ENCODE measurements at regions not wholly inside any gene's neighbourhood (a gene's known extent, or its start where the extent isn't known, plus 50 kb on each side); places are given as distances from the start of the nearest gene placed in this dataset.

GRCh38 chr18:45399643-45400042 is 215.6 kb upstream of the SLC14A2 start:
- no peaks in the 10 kb centered on the region for H3K36me3 ChIP-seq
- DNase-seq: no peak
- H3K4me1 ChIP-seq: no peaks in the 10 kb centered on the region
- H3K9me3 ChIP-seq: no peaks in the 10 kb centered on the region
- H3K27ac ChIP-seq: no peak overlapping the region
- H3K4me3 ChIP-seq: no peak overlapping the region
- no peaks in the 10 kb centered on the region for H3K27me3 ChIP-seq
- intact Hi-C loops (cut with DNase I): loop anchor here (10.0 kb wide), 1 partner anchor 1605 kb away; no protein-coding TSS in a partner anchor
- TF ChIP-seq CTCF (IDR thresholded peaks at IDR 0.05): no peak
- no peak overlapping the region for H3K9ac ChIP-seq (ENCODE audit: low read depth in 2 of 2, low read length in 2 of 2)

- intact Hi-C loops (cut with DNase I): loop anchor here (10.0 kb wide), 1 partner anchor 1608 kb away; no protein-coding TSS in a partner anchor
- Histone ChIP-seq H3K4me3 (no peak overlapping the region), H3K36me3 (no peaks in the 10 kb centered on the region), H3K9ac (ENCODE audit: low read depth in 2 of 2, low read length in 2 of 2) (no peak overlapping the region), H3K27me3 (no peaks in the 10 kb centered on the region), H3K9me3 (no peaks in the 10 kb centered on the region), H3K27ac (no peak overlapping the region), H3K4me1 (no peaks in the 10 kb centered on the region)
- TF ChIP-seq CTCF (IDR thresholded peaks at IDR 0.05): no peak
- DNase-seq: peak; percentile 53
Observed at GRCh38 chr18:45402485-45403056, 212.7 kb upstream of the SLC14A2 start.

- H3K9me3 ChIP-seq: no peaks in the 10 kb centered on the region
- TF ChIP-seq CTCF (IDR thresholded peaks at IDR 0.05): no peak
- no peak overlapping the region for H3K9ac ChIP-seq (ENCODE audit: low read depth in 2 of 2, low read length in 2 of 2)
- DNase-seq: no peak
- no peak overlapping the region for H3K4me3 ChIP-seq
- H3K27me3 ChIP-seq: no peaks in the 10 kb centered on the region
- no peaks in the 10 kb centered on the region for H3K4me1 ChIP-seq
- intact Hi-C loops (cut with DNase I): loop anchor here (10.0 kb wide), 1 partner anchor 1609 kb away; no protein-coding TSS in a partner anchor
- no peaks in the 10 kb centered on the region for H3K36me3 ChIP-seq
- H3K27ac ChIP-seq: no peak overlapping the region
Observed at GRCh38 chr18:45403341-45404049, 211.8 kb upstream of the SLC14A2 start.

GRCh38 chr18:45408218-45408617 is 207.1 kb upstream of the SLC14A2 start:
- no peak for DNase-seq
- H3K27ac ChIP-seq: no peak overlapping the region
- H3K4me1 ChIP-seq: no peaks in the 10 kb centered on the region
- intact Hi-C loops (cut with DNase I): loop anchor here (10.0 kb wide), 1 partner anchor 1613 kb away; no protein-coding TSS in a partner anchor
- H3K36me3 ChIP-seq: no peaks in the 10 kb centered on the region
- H3K27me3 ChIP-seq: no peaks in the 10 kb centered on the region
- no peak overlapping the region for H3K9ac ChIP-seq (ENCODE audit: low read depth in 2 of 2, low read length in 2 of 2)
- H3K9me3 ChIP-seq: no peaks in the 10 kb centered on the region
- H3K4me3 ChIP-seq: no peak overlapping the region
- no peak for TF ChIP-seq CTCF (IDR thresholded peaks at IDR 0.05)

- H3K36me3 ChIP-seq: no peaks in the 10 kb centered on the region
- no peaks in the 10 kb centered on the region for H3K27me3 ChIP-seq
- intact Hi-C loops (cut with DNase I): loop anchor here (10.0 kb wide), 1 partner anchor 1615 kb away; no protein-coding TSS in a partner anchor
- DNase-seq: no peak
- H3K9me3 ChIP-seq: no peaks in the 10 kb centered on the region
- no peak overlapping the region for H3K27ac ChIP-seq
- H3K9ac ChIP-seq (ENCODE audit: low read depth in 2 of 2, low read length in 2 of 2): no peak overlapping the region
- no peaks in the 10 kb centered on the region for H3K4me1 ChIP-seq
- no peak for TF ChIP-seq CTCF (IDR thresholded peaks at IDR 0.05)
- H3K4me3 ChIP-seq: no peak overlapping the region
Observed at GRCh38 chr18:45409971-45410370, 205.3 kb upstream of the SLC14A2 start.
